HG02623 (cell line): ENCODE measurements at regions not wholly inside any gene's neighbourhood (a gene's known extent, or its start where the extent isn't known, plus 50 kb on each side); places are given as distances from the start of the nearest gene placed in this dataset.
"Not testable (repeated sequence)": the region's sequence is repeated elsewhere in the genome, so short reads cannot be mapped to it uniquely, and the experiment has no call there.

Source experiments
- ATAC-seq: cut with Tn5 transposase; IDR thresholded peaks from one replicate; pipeline ENCODE4 v1.9.1; 2021; ENCODE audit warnings: moderate library complexity; ENCODE audit not compliant: unreplicated experiment

DNA sequence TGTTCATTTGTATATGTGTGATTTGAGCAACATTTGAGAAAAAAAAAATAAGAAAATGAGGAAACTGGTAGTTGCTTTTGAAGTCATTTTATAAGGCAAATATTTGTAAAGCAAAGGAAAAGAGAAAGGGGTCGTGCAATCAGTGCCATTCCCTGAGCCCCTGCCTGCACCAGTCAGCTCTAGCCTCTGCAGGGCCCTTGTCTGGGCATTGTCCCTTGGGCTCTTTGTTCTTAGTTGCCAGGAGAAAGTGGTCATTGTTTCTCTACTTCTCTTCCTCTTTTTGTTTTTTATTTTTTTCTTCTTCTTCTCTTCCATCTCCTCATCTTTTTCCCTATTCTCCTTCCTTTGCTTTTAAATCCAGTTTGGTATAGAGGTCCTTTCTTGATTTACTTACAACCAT is 175.3 kb upstream of the CREB1 start:
- ATAC-seq = no peak

DNA sequence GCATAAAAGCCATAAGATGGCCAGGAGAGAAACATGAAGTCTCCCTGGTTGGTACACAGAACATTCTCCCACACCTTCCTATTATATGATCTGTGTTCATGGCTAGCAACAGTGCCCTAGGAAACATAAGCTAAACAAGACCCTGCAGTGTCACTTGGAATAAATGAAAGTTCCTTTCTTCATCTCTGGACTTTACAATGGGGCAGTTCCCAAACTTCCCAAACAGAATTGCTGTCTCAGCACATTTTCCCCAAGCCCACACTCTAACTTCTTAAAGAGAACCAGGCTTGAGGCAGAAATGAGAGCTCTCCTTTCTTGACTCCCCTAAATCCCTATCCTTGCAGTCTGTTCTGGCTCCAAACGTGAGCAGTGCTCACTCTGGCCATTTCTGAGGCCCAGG is 173.2 kb upstream of the CREB1 start:
- ATAC-seq = no peak

DNA sequence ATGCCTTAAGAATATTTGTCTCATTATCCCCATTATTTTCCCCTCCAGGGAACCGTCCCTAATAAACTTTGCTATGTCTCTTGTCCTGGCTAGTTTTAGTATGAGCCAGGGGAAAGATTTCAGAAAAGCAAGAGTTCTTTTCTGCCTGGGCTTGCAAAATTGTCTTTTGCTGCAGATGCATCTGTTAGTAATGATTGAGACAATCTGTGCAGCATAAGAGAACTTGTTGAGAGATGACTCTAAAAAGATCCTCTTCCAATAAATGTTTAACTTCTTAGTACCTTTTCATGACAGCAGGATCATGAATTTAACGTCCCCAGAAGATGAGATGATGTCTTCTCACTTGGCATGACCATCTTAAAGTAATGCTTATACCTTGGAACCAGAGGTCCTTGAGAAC is 172.5 kb upstream of the CREB1 start:
- ATAC-seq = no peak

DNA sequence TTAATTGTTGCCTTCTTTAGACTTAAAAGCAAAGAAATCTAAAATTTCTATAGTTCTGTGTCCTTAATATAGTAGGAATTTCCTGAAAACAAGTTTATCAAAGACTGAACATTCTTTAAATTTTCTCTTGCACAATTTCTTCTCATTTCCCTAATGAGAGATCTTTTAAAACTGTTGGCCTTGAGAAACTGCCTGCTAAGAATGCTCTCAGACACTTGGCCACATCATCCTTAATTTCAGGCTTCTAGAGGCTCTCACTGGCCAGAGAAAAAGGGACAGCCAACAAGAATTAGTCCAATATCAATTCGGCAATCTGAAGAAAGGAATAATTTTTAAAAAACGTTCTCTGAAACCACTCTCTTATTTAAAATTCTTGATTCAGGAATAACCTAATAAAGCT is 167.0 kb upstream of the CREB1 start:
- no peak for ATAC-seq

DNA sequence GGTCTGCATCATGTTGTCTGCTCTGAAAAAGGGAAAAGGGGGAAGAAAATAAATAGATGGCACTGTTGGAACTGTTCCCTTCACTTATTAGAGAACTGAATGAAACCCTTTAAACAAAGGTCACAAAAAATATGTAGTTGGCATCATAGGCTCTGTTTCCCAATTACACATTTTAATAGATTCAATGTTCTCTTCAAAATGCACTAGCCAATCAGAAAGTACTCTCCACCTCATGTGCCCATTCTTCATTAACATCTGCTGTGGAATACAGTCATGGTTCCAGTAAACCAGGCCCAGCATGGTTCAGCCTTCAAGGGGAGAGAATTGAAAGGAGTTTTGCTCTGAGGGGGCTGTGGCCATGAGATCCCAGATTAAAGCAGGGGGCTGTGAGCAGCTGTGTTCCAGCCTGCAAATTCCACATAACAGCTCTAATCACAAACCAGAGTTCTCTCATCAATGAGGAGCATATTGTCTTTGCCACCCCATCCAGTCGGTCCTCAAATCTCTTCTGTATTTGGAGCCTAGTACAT is 165.9 kb upstream of the CREB1 start:
- no peak for ATAC-seq

DNA sequence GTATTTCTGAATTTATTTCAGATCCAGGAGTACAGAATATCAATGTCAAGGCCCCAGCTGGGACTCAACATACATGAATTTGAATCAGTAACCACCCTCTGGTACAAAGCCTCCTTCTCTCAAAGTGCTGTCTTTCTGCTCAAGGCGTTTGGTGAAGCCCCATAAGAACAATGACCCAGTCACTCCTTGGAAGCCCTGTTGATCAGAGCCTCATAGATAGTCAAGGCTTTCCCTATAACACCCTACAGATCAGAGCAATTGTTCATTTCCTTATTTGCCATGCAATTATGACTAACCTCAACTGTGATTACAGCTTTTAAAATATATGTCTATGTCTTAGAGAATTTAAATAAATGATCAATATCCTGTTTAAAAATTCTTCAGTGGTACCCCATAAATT is 159.1 kb upstream of the CREB1 start:
- ATAC-seq = no peak

DNA sequence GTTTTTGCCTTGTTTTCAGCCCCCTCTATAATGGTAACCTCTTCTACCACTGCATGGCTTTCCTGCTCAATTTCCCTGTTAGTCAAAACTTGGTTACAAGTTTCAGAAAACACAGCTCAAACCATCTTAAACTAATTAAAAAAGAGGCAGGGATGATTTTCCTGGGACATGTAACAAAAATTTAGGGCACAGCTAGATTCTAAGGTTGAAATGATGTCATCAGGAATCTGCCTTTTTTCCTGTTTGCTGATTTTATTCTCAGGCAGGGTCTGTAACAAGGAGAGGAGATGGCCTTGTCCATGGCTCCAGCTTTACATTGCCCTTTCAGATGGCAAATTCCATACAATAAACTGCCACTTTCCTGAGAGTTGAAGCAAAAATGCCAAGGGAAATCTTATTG is 157.9 kb upstream of the CREB1 start:
- ATAC-seq = no peak

DNA sequence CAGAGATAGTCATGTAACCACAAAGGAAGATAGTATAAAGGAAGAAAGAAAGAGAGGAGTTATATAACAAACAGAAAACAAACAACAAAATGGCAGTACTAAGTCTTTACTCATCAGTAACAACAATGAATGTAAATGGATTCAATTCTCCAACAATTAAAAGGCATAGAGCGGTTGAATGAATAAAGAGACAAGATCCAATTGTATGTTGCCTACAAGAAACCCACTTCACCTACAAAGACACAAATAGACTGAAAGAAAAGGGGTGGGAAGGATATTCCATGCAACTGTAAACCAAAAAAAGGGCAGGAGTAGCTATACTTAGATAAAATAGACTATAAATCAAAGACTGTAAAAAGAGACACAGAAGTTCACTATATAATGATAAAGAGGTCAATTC is 157.3 kb upstream of the CREB1 start:
- ATAC-seq = no peak

DNA sequence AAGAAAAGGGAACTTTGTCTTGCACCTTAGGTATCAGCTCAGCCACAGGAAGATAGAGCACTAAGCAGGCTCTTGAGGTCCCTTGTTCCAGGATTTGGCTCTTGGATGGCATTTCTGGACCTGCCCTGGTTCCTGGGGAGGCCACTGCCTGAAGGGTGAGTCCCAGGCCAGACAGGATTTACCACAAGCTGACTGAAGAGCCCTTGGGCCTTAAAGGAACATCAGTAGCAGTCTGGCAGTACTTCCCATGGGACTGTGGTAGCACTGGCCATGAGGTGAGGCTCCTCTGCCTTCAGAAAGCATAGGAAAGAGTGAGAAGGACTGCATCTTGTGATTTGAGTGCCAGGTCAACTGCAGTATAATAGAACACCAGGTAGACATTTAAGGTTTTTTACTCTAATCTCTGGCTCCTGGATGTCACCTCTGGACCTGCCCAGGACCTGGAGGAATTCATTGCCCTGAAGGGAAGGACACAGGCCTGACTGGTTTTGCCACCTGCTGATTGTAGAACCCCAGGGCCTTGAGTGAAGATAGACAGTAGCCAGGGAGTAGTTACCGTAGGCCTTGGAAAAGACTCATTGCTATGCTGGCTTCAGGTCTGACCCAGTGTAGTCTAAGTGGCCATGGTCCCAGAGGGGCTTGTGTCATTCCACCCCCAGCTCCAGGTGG is 154.4 kb upstream of the CREB1 start:
- no peak for ATAC-seq

DNA sequence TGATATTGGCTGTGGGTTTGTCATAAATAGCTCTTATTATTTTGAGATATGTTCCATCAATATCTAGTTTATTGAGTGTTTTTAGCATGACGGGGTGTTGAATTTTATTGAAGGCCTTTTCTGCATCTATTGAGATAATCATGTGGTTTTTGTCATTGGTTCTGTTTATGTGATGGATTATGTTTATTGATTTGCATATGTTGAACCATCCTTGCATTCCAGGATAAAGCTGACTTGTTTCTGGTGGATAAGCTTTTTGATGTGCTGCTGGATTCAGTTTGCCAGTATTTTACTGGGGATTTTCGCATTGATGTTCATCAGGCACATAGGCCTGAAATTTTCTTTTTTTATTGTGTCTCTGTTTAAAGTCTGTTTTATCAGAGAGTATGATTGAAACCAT is 151.1 kb upstream of the CREB1 start:
- ATAC-seq = not testable (repeated sequence)

DNA sequence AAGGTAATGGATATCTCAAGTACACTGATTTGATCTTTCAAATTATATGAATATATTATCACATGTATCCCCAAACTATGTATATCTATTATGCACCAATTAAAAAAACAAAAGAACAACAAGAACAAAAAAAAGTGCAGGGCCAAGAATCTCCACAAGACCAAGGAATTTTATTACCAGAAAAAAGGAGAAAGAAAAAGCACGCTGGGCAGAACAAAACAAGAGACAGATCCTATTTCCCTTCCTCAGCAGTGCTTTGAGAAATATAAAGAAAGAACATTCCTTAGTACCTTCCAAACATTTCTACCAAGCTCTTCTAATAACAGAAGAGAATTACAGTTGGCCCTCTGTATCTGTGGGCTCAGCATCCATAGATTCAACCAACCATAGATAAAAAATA is 144.7 kb upstream of the CREB1 start:
- no peak for ATAC-seq

DNA sequence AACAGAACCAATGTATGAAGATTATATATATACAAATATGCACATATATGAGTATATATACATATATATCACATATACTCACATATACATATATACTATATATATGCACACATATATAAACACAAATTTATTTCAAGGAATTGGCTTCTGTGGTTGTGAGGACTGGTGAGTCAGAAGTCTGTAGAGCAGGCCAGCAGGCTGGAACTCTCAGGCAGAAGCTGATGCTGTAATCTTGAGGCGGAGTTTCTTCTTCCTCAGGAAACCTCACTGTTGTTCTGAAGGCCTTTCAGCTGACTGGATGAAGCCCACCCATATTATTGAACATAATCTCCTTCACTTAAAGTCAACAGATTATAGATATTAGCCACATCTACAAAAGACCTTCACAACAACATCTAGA is 143.9 kb upstream of the CREB1 start:
- no peak for ATAC-seq

DNA sequence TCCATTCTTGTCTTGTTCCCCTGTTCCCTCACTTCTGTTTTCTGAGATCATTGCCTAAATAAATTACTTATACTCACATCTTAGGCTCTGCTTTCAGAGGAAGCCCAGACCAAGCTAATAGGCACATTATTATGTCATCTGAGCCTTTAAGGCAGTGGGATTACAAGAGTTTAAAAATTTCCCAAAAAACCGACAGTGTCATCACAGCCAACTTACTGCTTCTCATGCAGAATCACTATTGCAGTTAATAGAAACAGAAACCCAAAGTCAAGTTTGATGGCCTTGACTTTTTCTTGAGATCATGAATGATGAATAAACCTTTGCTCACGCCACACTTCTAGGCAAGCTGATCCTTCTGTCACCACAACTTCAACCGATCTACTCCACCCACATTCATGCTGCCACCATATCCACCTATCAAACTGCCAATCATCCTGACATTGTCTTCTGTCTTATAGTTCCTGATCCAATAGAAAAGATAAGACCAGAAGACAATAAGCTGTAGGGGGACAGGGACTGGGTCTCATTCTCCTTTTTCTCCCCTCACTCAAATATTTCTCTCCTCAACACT is 142.7 kb upstream of the CREB1 start:
- no peak for ATAC-seq

DNA sequence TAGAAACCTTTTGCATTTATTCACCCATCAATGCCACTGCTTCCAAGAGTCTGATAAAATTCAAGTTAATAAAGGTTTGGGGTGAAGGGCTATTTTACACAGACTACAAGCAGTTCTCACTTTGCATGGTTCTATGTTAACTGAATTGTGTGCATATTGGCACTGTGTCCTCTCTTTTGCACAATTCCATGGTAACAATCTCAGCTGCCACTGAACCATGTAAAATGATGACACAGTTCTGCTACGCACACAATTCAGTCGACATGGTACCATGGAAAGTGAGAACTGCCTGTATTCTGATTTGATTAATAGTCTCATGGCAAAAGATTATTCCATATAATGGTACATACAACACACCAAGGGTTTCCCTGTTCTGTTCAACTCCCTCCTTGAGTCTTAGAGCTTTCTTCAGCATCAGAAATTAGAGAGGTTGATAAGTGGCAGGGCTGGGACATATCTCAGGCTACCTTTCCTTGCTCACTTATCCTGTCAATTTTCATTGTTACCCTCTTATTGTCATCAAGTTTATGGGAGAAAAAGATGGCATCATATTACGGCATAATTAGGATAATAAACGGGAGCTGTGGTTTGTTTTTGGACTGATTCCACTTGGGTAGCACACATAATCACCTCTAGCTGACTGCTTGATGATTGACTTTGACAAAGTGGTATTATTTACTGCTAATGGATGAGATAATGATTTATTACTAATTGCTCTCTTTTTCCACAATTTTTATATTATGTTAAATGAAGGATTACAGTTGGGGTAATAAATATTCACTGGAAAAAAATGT is 139.3 kb upstream of the CREB1 start:
- ATAC-seq = no peak

DNA sequence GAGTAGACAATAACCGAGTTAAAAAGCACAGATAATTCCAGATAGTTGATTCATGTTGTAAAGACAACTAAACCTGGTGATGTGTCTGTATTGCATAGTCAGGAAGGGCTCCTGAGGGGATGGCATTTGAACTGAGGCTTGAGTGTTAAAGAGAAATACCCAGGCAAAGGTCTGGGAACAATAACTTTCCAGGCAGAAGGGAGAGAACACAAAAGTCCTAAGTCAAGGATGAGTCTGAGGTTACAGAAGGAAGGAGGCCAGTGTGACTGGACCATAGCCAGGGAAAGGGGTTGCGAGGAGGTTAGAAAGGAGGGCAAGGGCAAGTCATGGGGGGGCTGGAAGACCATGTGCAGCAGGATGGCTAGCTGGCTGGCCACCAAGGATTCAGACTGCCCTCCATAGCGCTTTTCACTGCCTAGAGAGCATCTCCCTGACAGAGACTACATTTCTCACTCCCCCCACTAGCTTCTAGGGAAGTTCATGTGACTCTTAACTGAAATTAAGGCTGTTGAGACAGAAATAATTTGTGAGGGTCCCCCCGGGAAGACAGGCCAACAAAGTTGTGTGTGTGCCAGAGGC is 135.5 kb upstream of the CREB1 start:
- no peak for ATAC-seq

DNA sequence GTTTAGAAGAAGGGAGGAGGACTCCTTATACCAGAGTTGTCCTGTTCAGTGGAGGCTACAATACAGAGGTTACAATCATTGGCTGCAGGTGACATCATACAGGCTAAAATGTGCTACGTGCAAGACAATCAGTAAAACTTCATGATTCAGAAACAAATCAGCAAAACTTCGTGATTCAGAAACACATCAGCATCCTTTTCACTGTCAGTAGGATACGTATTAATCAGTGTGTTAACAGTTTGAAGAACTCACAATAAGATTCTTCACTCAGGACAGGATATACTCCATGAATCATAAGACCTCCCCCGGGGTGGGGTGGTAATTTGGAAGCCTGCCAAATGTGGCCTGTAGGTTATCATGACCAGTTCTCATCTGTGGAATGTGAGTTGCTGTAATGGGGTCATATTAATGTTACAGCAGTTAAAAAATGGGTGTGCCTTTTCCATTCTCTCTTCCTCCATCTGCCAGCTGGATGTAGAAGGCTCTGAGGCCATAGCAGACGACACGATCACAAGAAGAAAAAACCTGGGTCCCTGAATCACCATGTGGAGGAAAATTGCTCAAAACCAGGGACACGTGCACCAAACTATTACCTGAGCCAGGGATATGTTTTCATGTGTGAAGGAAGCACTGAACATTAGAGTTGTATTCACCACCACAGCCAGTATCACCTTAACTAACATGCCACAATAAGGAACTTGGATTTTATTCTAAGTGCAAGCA is 134.8 kb upstream of the CREB1 start:
- ATAC-seq = no peak

DNA sequence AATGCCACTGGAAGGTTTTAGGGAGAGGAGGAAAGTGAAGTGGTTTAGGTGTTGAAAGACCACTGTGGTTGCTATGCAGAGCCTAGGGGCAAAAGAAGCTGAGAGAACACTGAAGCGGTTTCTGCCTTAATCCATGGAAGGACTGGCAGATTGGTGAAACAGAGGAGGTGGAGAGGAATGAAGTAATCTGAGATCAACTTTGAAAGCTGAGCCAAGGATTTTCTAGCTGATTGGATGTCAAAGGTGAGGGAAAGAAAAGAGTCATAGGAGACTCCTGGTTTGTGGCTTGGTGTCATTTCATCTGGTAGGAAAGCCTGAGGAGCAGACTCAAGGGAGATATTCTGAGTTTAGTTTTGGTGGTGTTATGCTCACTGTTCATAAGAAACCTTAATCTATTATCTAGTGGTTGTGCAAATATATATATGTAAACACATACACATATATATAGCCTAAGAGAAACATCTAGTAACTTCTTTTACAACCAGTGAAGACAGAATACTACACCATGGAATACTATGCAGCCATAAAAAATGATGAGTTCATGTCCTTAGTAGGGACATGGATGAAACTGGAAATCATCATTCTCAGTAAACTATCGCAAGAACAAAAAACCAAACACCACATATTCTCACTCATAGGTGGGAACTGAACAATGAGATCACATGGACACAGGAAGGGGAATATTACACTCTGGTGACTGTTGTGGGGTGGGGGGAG is 134.1 kb upstream of the CREB1 start:
- no peak for ATAC-seq

DNA sequence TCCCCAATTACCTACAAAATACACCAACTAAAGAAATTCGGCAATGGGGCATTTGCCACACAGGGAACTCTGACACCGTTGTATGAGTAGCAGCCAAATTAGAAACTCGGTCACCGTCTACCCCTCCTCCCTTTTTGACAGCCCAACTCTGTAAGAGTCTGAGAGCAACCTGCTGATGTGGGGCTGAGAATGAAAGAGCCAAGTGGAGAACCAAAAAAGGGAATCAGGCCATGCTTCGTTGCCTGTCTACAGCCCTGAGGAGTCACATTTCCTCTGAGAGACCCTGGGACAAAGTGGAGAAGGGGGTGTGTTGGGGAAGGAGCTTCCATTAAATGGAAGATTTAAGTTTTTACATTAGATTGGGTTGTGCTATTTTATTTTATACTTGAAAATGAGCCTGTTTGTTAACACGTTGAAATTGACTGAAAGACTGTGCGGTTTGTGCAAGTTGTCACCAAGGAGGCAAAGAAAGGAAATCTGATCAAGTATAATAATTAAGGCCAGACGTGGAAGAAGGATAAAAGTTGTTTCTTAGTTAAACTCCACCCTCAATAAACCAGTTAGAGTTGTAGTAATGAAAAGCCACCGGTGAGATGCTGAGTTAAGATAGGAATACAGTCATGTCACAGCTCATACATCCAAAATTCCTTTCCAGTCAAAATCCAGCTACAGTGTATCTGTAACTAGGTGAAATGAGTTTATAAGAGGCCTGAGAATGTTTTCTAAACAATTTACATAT is 131.7 kb upstream of the CREB1 start:
- no peak for ATAC-seq

DNA sequence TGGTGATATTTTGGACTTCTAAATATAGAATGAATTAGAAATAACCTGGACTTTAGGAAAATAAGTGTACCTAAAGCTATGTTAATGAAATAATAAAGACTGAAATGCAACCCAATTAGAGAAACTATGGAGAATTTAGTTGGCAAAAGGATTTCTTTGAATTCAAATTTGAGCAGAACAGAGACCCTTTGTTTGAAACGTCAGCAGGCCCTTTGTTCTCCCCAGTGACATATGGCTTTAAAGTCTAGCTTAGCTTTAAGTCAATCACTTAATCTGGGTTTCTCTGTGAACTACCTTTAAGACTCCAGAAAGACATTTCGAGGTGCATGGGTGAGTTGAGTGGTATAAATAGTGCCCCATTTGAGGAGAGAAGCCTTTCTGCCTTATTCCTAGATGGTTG is 130.5 kb upstream of the CREB1 start:
- no peak for ATAC-seq

DNA sequence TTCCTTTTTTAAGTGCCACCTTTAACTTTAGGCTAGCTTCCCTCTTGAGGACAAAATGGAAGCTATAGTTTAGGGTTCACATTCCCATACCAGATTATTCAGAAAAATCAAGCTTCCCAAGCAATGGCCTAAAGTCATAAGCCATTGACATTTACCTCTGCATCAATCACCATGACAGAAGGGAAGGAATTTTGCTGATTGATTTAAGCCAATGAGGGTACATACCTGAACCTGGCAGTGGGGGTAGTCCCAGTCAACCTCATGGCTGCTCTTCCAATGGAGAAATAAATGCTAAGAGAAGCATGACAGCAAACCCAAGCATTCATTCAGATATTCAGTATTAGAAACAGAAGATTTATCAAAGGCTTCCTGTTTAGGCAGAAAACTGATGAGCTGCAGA is 128.4 kb upstream of the CREB1 start:
- no peak for ATAC-seq
